Pancreas (tissue), 10 donors: ENCODE measurements at regions not wholly inside any gene's neighbourhood (a gene's known extent, or its start where the extent isn't known, plus 50 kb on each side); places are given as distances from the start of the nearest gene placed in this dataset.
"Not testable (repeated sequence)": the region's sequence is repeated elsewhere in the genome, so short reads cannot be mapped to it uniquely, and the experiment has no call there.

Experiments used
- ATAC-seq, 4 donors: fragments of 200-7000 bp; cut with Tn5 transposase; one replicate each; pipeline versions ENCODE4 v1.8.0 to v1.9.1; 2020; ENCODE audit warnings: mild to moderate bottlenecking in 4 of 4, moderate library complexity in 4 of 4
- DNase-seq, 6 donors: peaks; one replicate each; pipeline ENCODE4 v3.0.0-alpha.2; 2020
- FAIRE-seq: peaks from 2 replicates; lab custom pipeline; 2012; peaks lifted over from hg19 to GRCh38; lab: Jason Lieb, UNC
- H3K27ac ChIP-seq, 4 donors: fragments of 200-600 bp; sonication (generic); 1 replicate in 3 of 4; 2 replicates in 1 of 4; pipeline versions ENCODE4 v1.5.0 to v1.8.0; 2020
- H3K27me3 ChIP-seq, 4 donors: fragments of 200-600 bp; one replicate each; pipeline ENCODE4 v1.8.0; 2021
- H3K36me3 ChIP-seq, 3 donors: fragments of 200-600 bp; sonication (generic) in 1 of 3; one replicate each; pipeline versions ENCODE4 v1.5.0 to v1.8.0; 2020 to 2021
- H3K4me1 ChIP-seq, 3 donors: fragments of 200-600 bp; one replicate each; pipeline ENCODE4 v1.8.0; 2021
- H3K4me3 ChIP-seq, 4 donors: fragments of 200-600 bp; sonication (generic) in 2 of 4; one replicate each; pipeline versions ENCODE4 v1.5.0 to v1.8.0; 2020 to 2021
- H3K9me3 ChIP-seq, 4 donors: fragments of 200-600 bp; one replicate each; pipeline ENCODE4 v1.8.0; 2021
- WGBS, 2 donors: extraction: QIAGEN DNeasy Blood & Tissue Kit; methylation state at CpG; one replicate each; pipeline ENCODE4 v1.1.7; 2013; 5-methylcytosine and 5-hydroxymethylcytosine counted together
- intact Hi-C, 3 donors: fragments of 100-400 bp; cut with DNase I; formaldehyde crosslinking; loops; one replicate each; pipeline versions ENCODE4 v1.11.1 to v1.14.2; 2022
- TF ChIP-seq, protein P1 (sequence below), 4 donors: fragments of 200-600 bp; sonication (generic) in 3 of 4; IDR thresholded peaks; one replicate each; pipeline versions ENCODE4 v1.5.0 to v1.8.0; 2021; ENCODE audit warnings: antibody characterized with exemption in 4 of 4
- donor health status: healthy with polysubstance abuse.
- donor health status: DM: no; HTN: no; CAD: no; lungs with moderate emphysema.
- donor health status: DM: no; HTN: no; CAD: no.
- donor health status: control.
- donor health status: control.
- donor health status: Bipolar disorder and iron deficiency.
- donor health status: DM: yes; HTN: yes; CAD: no.
- donor health status: DM: no; HTN: no; CAD: no.
- donor health status: DM: no; HTN: no; CAD: no.
- donor health status: DM: yes; HTN: yes; CAD: no.

DNA sequence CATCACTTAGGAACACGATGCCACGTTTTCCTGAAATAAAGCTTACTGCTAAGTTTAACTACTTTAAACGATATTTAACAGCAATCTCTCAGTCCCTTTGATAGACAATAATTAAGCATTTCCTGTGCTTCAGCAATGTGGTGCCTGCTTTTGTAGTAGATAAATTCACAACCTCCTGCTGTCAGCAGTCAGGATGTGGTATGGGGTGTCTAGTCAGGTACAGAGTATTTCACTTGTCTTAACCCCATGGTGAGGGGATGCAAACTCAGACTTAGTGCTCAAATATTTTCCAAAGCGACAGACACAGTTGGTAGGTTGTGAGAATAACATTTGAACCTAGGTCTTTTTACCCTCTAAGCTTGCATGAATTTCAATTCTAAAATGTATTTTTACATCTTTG lies 526.2 kb upstream of the PFKP start:
- TF ChIP-seq, protein P1, sequence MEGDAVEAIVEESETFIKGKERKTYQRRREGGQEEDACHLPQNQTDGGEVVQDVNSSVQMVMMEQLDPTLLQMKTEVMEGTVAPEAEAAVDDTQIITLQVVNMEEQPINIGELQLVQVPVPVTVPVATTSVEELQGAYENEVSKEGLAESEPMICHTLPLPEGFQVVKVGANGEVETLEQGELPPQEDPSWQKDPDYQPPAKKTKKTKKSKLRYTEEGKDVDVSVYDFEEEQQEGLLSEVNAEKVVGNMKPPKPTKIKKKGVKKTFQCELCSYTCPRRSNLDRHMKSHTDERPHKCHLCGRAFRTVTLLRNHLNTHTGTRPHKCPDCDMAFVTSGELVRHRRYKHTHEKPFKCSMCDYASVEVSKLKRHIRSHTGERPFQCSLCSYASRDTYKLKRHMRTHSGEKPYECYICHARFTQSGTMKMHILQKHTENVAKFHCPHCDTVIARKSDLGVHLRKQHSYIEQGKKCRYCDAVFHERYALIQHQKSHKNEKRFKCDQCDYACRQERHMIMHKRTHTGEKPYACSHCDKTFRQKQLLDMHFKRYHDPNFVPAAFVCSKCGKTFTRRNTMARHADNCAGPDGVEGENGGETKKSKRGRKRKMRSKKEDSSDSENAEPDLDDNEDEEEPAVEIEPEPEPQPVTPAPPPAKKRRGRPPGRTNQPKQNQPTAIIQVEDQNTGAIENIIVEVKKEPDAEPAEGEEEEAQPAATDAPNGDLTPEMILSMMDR (IDR thresholded peaks at IDR 0.05): no peak
- intact Hi-C loops: no loop called here
- DNase-seq (no peak), ATAC-seq (no peak), FAIRE-seq (no peak)
- Histone ChIP-seq H3K4me3 (no peak overlapping the region), H3K4me1 (no peaks in the 10 kb centered on the region), H3K27ac (no peak overlapping the region), H3K27me3 (no peaks in the 10 kb centered on the region), H3K36me3 (no peaks in the 10 kb centered on the region), H3K9me3 (no peaks in the 10 kb centered on the region)
- WGBS, 2 donors: 44 to 57% methylated on average over 4 of the region's 4 CpGs

DNA sequence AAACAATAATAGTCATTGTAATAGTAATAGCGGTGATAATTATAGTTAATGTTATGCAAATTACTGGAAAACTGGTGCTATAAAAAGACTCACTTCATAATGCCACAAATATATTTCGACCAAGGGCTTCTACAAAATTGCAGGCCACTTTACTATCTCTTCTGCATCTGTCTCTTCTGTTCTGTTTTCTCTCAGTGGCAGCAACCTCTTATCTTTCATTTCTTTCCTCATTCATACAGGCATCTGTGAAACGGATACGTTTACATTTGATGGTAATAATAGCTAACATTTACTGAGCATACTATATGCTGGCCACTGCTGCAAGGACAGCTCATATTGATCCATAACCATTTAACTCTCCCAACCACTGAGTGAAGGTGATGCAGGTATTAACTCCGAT lies 537.4 kb upstream of the PFKP start:
- no peaks in the 10 kb centered on the region for H3K27me3 ChIP-seq
- 30 to 36% methylated on average over 5 of the region's 5 CpGs for WGBS, 2 donors
- H3K4me1 ChIP-seq: no peaks in the 10 kb centered on the region
- no peak overlapping the region for H3K4me3 ChIP-seq
- no peak overlapping the region for H3K27ac ChIP-seq
- ATAC-seq (no peak), FAIRE-seq (no peak), DNase-seq (no peak)
- TF ChIP-seq, protein P1 (IDR thresholded peaks at IDR 0.05): no peak
- no peaks in the 10 kb centered on the region for H3K9me3 ChIP-seq
- H3K36me3 ChIP-seq: no peaks in the 10 kb centered on the region
- intact Hi-C loops: no loop called here

DNA sequence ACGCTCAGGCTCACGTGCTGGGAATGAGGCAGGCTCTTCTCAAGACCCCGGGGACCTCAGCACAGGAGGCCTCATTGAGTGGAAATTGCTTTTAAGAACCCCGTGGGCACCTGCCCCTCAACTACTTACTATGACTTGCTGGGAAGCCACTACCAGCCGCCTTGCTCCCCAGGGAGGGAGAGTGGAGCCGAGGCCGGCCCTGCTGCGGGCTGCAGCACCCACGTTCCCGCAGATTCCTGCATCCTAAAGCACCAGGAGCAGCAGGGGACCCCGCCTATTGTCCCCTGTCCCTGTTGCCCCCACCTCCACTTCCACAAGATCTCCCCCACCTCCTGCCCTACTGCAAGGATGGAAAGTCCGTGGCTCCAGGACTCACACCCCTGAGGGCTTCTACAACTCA lies 541.6 kb upstream of the PFKP start:
- Histone ChIP-seq H3K27me3 (no peaks in the 10 kb centered on the region), H3K4me3 (no peak overlapping the region), H3K36me3 (no peaks in the 10 kb centered on the region), H3K9me3 (no peaks in the 10 kb centered on the region), H3K27ac (no peak overlapping the region), H3K4me1 (no peaks in the 10 kb centered on the region)
- ATAC-seq (no peak), FAIRE-seq (no peak), DNase-seq (no peak)
- intact Hi-C loops: no loop called here
- WGBS, 2 donors: 60 to 85% methylated on average over 12 of the region's 12 CpGs
- TF ChIP-seq, protein P1 (IDR thresholded peaks at IDR 0.05): no peak

DNA sequence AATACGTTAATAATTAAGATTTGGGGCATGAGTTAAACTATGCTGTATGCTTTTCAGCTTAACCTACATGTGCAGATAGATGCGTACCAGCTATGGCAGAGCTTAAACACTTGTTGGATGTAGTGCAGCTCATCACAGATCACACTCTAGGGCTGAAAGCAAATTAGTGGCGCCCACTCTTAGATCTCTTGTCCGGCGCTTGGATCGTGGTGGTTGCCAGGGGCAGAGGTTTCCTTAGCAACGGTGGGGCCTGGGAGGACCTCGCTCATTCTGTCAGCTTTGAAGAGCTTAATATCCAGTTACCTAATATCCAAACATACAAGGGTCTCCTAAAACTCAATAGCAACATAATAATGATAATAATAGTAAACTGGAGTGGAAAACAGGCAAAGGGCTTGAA lies 548.2 kb upstream of the PFKP start:
- intact Hi-C loops: no loop called here
- H3K4me1 ChIP-seq: no peaks in the 10 kb centered on the region

DNA sequence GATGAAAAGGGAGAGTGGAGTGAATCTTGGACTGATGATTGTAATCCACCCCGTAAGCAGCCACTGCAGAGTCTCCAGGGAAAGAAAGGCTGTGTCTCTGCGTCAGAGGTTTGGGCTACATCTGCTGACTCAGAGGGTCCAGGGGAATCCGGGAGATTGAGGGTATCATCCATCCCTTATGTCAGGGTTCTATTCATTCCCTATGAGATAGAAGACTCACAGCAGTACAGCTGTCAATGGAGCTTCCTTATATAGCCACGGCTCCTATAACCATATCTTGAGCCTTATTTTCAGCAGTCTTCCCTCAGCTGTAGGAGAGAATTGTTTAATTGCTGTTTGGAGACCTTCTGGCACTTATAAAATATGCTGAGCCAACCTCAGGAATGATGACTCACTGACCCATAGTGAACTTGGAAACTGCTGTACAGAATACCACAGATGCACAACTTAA lies 558.2 kb upstream of the PFKP start:
- Histone ChIP-seq H3K9me3 (no peaks in the 10 kb centered on the region), H3K4me1 (no peaks in the 10 kb centered on the region), H3K27ac (no peak overlapping the region), H3K36me3 (no peaks in the 10 kb centered on the region), H3K4me3 (no peak overlapping the region), H3K27me3 (peaks cover 0 to 5% (median 0%) of the 10 kb centered on the region in 4 donors)
- intact Hi-C loops: no loop called here
- TF ChIP-seq, protein P1 (IDR thresholded peaks at IDR 0.05): no peak
- 55 to 59% methylated on average over 4 of the region's 4 CpGs for WGBS, 2 donors
- FAIRE-seq: no peak
- peak in 1 of 4 donors; percentile 32 for ATAC-seq
- DNase-seq: no peak

More for the DNA sequence above, 548.2 kb upstream of the PFKP start:
- Histone ChIP-seq H3K27ac (no peak overlapping the region), H3K27me3 (no peaks in the 10 kb centered on the region), H3K36me3 (no peaks in the 10 kb centered on the region), H3K9me3 (no peaks in the 10 kb centered on the region), H3K4me3 (no peak overlapping the region)
- TF ChIP-seq, protein P1 (IDR thresholded peaks at IDR 0.05): no peak
- WGBS, 2 donors: 71 to 86% methylated on average over 8 of the region's 8 CpGs
- FAIRE-seq (no peak), DNase-seq (no peak), ATAC-seq (no peak)

DNA sequence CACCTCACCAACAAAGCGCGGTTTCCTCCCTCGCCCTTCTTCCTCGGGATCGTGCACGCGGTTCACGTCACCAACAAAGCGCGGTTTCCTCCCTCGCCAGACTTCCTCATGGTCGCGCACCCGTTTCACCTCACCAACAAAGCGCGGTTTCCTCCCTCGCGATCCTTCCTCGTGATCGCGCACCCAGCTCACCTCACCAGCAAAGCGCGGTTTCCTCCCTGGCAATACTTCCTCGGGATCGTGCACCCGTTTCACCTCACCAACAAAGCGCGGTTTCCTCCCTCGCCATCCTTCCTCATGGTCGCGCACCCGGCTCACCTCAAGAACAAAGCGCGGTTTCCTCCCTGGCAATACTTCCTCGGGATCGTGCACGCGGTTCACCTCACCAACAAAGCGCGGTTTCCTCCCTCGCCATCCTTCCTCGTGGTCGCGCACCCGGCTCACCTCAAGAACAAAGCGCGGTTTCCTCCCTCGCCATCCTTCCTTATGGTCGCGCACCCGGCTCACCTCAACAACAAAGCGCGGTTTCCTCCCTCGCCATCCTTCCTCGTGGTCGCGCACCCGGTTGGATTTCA lies 565.9 kb upstream of the PFKP start:
- 35 to 49% methylated on average over 56 to 58 of the region's 58 CpGs for WGBS, 2 donors
- H3K27ac ChIP-seq, ATAC-seq, intact Hi-C loops, FAIRE-seq, H3K27me3 ChIP-seq, H3K9me3 ChIP-seq, H3K4me3 ChIP-seq, H3K36me3 ChIP-seq, DNase-seq, H3K4me1 ChIP-seq: not testable (repeated sequence)
